Ishikawa (cell line): ENCODE measurements at regions not wholly inside any gene's neighbourhood (a gene's known extent, or its start where the extent isn't known, plus 50 kb on each side); places are given as distances from the start of the nearest gene placed in this dataset.

Experiments used
- CEBPB ChIP-seq: IDR thresholded peaks from 2 replicates; pipeline ENCODE4 v1.6.1; 2012
- CREB1 ChIP-seq: IDR thresholded peaks from 2 replicates; pipeline ENCODE4 v1.6.1; 2012; ENCODE audit warnings: low read depth
- EGR1 ChIP-seq: IDR thresholded peaks from 2 replicates; pipeline ENCODE4 v1.6.1; 2012
- EP300 ChIP-seq: IDR thresholded peaks from 2 replicates; pipeline ENCODE4 v1.6.1; 2012; ENCODE audit warnings: borderline replicate concordance
- FOXM1 ChIP-seq: IDR thresholded peaks from 2 replicates; pipeline ENCODE4 v1.6.1; 2012; ENCODE audit warnings: low read depth, borderline replicate concordance
- NFIC ChIP-seq: IDR thresholded peaks from 2 replicates; pipeline ENCODE4 v1.6.1; 2012
- RAD21 ChIP-seq: IDR thresholded peaks from 2 replicates; pipeline ENCODE4 v1.6.1; 2012; ENCODE audit warnings: low read depth
- TAF1 ChIP-seq: IDR thresholded peaks from 2 replicates; pipeline ENCODE4 v1.6.1; 2012; ENCODE audit warnings: low read depth, mild to moderate bottlenecking
- TCF12 ChIP-seq: IDR thresholded peaks from 2 replicates; pipeline ENCODE4 v1.6.1; 2012; ENCODE audit warnings: low read depth
- TEAD4 ChIP-seq: IDR thresholded peaks from 2 replicates; pipeline ENCODE4 v1.6.1; 2012
- YY1 ChIP-seq: IDR thresholded peaks from 2 replicates; pipeline ENCODE4 v1.6.1; 2012; ENCODE audit warnings: low read depth
- ZBTB7A ChIP-seq: IDR thresholded peaks from 2 replicates; pipeline ENCODE4 v1.6.1; 2012; ENCODE audit warnings: low read depth
- TF ChIP-seq, protein P1 (sequence below): IDR thresholded peaks from 2 replicates; pipeline ENCODE4 v1.6.1; 2012
- TF ChIP-seq, protein P2 (sequence below): IDR thresholded peaks from 2 replicates; pipeline ENCODE4 v1.6.1; 2012; ENCODE audit warnings: low read depth, mild to moderate bottlenecking
- TF ChIP-seq, protein P3 (sequence below): IDR thresholded peaks from 2 replicates; pipeline ENCODE4 v1.6.1; 2012

DNA sequence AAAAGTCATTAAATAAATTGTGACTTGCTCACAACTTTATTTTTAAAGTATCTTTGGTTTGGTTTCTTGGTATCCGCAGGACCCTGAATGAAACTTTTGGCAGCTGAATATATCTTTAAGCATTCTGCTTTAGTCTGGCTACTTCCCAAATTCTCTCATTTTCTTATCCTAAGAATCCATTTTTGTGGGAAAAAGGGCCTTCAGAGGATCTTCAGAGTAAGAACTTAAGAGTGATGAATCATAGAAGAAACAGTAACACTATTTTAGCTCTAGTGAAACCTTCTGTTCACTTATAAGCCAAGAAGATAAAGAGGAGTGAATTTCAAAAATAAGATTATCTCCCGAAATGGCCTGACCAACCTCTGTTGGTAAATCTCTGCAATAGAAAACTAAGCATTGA is 540.6 kb upstream of the MAGEB18 start:
- no peak for TF ChIP-seq NFIC
- no peak for TF ChIP-seq EGR1
- TF ChIP-seq FOXM1, result no peak
- no peak for TF ChIP-seq YY1
- no peak for TF ChIP-seq RAD21
- no peak for TF ChIP-seq CREB1
- TF ChIP-seq CEBPB, result no peak
- no peak for TF ChIP-seq TCF12

DNA sequence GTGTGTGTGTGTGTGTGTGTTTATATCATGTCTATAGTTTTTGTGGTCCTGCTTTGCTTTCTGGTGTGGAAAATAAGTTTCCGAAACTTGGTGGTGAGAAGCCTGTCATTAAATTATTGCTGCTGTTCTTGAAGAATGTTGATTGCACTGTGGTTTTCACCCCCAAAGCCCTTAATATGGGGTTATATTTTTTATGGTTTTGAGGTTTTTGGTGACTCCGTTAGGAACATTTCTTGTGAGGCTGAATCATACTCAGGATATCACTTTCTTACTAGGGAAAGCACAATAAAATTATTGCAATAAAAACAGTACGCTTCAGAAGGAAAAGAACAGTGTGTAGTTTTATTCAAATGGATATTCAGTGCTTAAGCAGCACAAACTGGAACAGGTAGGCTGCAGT is 539.1 kb upstream of the MAGEB18 start:
- TF ChIP-seq EGR1, result no peak
- TF ChIP-seq TEAD4, result no peak
- TF ChIP-seq RAD21, result no peak
- no peak for TF ChIP-seq EP300
- TF ChIP-seq FOXM1, result no peak

GRCh38 chrX:25600776-25601175 is 537.4 kb upstream of the MAGEB18 start:
- TF ChIP-seq RAD21 (no peak), EP300 (no peak), EGR1 (no peak), CEBPB (no peak), TCF12 (no peak), ZBTB7A (no peak), TAF1 (no peak), TEAD4 (no peak), YY1 (no peak)
- TF ChIP-seq, protein P1, sequence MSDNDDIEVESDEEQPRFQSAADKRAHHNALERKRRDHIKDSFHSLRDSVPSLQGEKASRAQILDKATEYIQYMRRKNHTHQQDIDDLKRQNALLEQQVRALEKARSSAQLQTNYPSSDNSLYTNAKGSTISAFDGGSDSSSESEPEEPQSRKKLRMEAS, result no peak
- TF ChIP-seq, protein P2, sequence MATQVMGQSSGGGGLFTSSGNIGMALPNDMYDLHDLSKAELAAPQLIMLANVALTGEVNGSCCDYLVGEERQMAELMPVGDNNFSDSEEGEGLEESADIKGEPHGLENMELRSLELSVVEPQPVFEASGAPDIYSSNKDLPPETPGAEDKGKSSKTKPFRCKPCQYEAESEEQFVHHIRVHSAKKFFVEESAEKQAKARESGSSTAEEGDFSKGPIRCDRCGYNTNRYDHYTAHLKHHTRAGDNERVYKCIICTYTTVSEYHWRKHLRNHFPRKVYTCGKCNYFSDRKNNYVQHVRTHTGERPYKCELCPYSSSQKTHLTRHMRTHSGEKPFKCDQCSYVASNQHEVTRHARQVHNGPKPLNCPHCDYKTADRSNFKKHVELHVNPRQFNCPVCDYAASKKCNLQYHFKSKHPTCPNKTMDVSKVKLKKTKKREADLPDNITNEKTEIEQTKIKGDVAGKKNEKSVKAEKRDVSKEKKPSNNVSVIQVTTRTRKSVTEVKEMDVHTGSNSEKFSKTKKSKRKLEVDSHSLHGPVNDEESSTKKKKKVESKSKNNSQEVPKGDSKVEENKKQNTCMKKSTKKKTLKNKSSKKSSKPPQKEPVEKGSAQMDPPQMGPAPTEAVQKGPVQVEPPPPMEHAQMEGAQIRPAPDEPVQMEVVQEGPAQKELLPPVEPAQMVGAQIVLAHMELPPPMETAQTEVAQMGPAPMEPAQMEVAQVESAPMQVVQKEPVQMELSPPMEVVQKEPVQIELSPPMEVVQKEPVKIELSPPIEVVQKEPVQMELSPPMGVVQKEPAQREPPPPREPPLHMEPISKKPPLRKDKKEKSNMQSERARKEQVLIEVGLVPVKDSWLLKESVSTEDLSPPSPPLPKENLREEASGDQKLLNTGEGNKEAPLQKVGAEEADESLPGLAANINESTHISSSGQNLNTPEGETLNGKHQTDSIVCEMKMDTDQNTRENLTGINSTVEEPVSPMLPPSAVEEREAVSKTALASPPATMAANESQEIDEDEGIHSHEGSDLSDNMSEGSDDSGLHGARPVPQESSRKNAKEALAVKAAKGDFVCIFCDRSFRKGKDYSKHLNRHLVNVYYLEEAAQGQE, result no peak
- TF ChIP-seq, protein P3, sequence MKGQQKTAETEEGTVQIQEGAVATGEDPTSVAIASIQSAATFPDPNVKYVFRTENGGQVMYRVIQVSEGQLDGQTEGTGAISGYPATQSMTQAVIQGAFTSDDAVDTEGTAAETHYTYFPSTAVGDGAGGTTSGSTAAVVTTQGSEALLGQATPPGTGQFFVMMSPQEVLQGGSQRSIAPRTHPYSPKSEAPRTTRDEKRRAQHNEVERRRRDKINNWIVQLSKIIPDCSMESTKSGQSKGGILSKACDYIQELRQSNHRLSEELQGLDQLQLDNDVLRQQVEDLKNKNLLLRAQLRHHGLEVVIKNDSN, result no peak

GRCh38 chrX:25601323-25601722 is 536.8 kb upstream of the MAGEB18 start:
- TF ChIP-seq, protein P3, result no peak
- TF ChIP-seq YY1 (no peak), FOXM1 (no peak), EP300 (no peak), CEBPB (no peak), EGR1 (no peak), TAF1 (no peak), ZBTB7A (no peak), TCF12 (no peak), RAD21 (no peak), NFIC (no peak), TEAD4 (no peak), CREB1 (no peak)
- TF ChIP-seq, protein P1, result no peak
- TF ChIP-seq, protein P2, result no peak

- TF ChIP-seq CREB1, result no peak
- no peak for TF ChIP-seq YY1
- no peak for TF ChIP-seq FOXM1
- TF ChIP-seq CEBPB, result no peak
- TF ChIP-seq, protein P1, result no peak
- TF ChIP-seq EP300, result no peak
These were observed 519.9 kb upstream of the MAGEB18 start for GRCh38 chrX:25618248-25618647.

GRCh38 chrX:25640276-25640675 is 497.9 kb upstream of the MAGEB18 start:
- TF ChIP-seq RAD21, result no peak
- no peak for TF ChIP-seq EP300
- TF ChIP-seq, protein P1, result no peak
- TF ChIP-seq TEAD4, result no peak
- no peak for TF ChIP-seq EGR1
- no peak for TF ChIP-seq ZBTB7A
- TF ChIP-seq, protein P2, result no peak
- no peak for TF ChIP-seq CEBPB
- no peak for TF ChIP-seq TCF12
- TF ChIP-seq NFIC, result no peak
- TF ChIP-seq FOXM1, result no peak
